H1 (cell line): ENCODE measurements at regions not wholly inside any gene's neighbourhood (a gene's known extent, or its start where the extent isn't known, plus 50 kb on each side); places are given as distances from the start of the nearest gene placed in this dataset.

Source experiments
- ATF3 ChIP-seq: IDR thresholded peaks from 2 replicates; pipeline ENCODE4 v1.6.1; 2011; ENCODE audit warnings: low read depth, mild to moderate bottlenecking, low read length; ENCODE audit not compliant: insufficient read depth
- CREB1 ChIP-seq: IDR thresholded peaks from 2 replicates; pipeline ENCODE4 v1.6.1; 2012; ENCODE audit warnings: inconsistent platforms

- no peak for TF ChIP-seq ATF3
- TF ChIP-seq CREB1, result no peak
These were observed 380.8 kb upstream of the ACVR2A start for GRCh38 chr2:147463881-147464520.
